ENCODE measurements at regions not wholly inside any gene's neighbourhood (a gene's known extent, or its start where the extent isn't known, plus 50 kb on each side); places are given as distances from the start of the nearest gene placed in this dataset.

DNA sequence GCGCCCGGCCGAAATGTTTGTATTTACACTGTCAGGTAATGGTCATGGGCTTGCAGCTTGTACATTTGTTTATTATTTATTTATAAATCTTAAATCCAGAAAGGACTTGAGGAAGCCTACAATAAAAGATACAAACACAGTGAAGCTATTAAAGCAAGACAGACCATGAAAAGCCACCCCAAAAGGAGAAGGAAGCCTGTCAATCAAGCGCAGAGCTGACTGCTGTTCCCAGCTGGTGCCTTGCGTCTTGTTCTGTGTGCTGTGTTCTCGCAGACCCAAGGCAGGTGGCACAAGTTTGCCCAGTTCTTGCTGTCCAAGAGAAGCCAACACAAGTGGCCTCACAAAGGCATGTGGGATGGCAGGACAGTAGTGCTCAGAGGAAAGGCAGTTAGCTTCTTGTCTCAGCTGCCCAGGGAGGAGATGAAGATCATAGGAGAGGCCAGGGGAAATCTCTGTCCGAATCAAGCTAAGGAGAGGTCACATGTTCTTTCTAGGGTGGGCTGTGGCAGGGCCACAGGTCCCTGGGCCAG is 73.2 kb downstream of the SLC25A47 start:
- no peaks in the 10 kb centered on the region for H3K4me1 ChIP-seq (ENCODE audit: low read depth, poor library complexity, severe bottlenecking)
- TF ChIP-seq, protein P1, sequence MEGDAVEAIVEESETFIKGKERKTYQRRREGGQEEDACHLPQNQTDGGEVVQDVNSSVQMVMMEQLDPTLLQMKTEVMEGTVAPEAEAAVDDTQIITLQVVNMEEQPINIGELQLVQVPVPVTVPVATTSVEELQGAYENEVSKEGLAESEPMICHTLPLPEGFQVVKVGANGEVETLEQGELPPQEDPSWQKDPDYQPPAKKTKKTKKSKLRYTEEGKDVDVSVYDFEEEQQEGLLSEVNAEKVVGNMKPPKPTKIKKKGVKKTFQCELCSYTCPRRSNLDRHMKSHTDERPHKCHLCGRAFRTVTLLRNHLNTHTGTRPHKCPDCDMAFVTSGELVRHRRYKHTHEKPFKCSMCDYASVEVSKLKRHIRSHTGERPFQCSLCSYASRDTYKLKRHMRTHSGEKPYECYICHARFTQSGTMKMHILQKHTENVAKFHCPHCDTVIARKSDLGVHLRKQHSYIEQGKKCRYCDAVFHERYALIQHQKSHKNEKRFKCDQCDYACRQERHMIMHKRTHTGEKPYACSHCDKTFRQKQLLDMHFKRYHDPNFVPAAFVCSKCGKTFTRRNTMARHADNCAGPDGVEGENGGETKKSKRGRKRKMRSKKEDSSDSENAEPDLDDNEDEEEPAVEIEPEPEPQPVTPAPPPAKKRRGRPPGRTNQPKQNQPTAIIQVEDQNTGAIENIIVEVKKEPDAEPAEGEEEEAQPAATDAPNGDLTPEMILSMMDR (conservative IDR thresholded peaks at IDR 0.05; ENCODE audit: low read depth, low read length) = no peak
- no peaks in the 10 kb centered on the region for H3K79me2 ChIP-seq (ENCODE audit: insufficient read depth, low read depth)
- H4K20me1 ChIP-seq (ENCODE audit: insufficient read depth) = no peaks in the 10 kb centered on the region
- H3K27me3 ChIP-seq (ENCODE audit: insufficient read depth, low read depth) = no peaks in the 10 kb centered on the region
- no peak overlapping the region for H2AFZ ChIP-seq (ENCODE audit: low read depth)
- no peaks in the 10 kb centered on the region for H3K36me3 ChIP-seq (ENCODE audit: insufficient read depth)
- H3K4me2 ChIP-seq = no peak overlapping the region
- no peak overlapping the region for H3K9ac ChIP-seq
- H3K4me3 ChIP-seq (IDR thresholded peaks at IDR 0.05; ENCODE audit: insufficient read depth, low read depth, low read length) = no peak overlapping the region
- no peak overlapping the region for H3K27ac ChIP-seq

DNA sequence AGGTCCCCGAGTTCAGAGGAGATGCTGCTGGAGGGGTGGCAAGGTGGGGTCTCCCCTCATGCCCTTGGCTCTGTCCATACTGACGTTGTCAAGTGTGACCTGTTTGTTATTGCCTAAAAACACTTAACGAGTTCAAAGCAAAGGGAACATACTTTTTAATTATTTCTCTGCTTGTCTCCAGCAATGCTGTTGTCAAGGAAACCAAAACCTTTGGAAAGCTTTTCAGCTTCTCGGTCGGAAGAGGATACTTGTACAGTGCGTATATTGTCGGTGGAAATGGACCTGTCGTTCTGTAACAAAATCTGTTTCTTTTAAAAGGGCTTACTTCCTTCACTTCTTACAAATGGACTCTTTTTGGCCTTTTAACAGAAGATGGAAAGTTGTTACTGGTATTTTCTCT is 73.9 kb downstream of the SLC25A47 start:
- no peaks in the 10 kb centered on the region for H3K27me3 ChIP-seq (ENCODE audit: insufficient read depth, low read depth)
- no peak overlapping the region for H3K4me2 ChIP-seq
- TF ChIP-seq, protein P1 (conservative IDR thresholded peaks at IDR 0.05; ENCODE audit: low read depth, low read length) = no peak
- H3K36me3 ChIP-seq (ENCODE audit: insufficient read depth) = no peaks in the 10 kb centered on the region
- no peak overlapping the region for H3K4me3 ChIP-seq (IDR thresholded peaks at IDR 0.05; ENCODE audit: insufficient read depth, low read depth, low read length)
- H3K79me2 ChIP-seq (ENCODE audit: insufficient read depth, low read depth) = no peaks in the 10 kb centered on the region
- no peak overlapping the region for H3K27ac ChIP-seq
- H3K9ac ChIP-seq = no peak overlapping the region
- H3K4me1 ChIP-seq (ENCODE audit: low read depth, poor library complexity, severe bottlenecking) = no peaks in the 10 kb centered on the region
- no peaks in the 10 kb centered on the region for H4K20me1 ChIP-seq (ENCODE audit: insufficient read depth)
- no peak overlapping the region for H2AFZ ChIP-seq (ENCODE audit: low read depth)

DNA sequence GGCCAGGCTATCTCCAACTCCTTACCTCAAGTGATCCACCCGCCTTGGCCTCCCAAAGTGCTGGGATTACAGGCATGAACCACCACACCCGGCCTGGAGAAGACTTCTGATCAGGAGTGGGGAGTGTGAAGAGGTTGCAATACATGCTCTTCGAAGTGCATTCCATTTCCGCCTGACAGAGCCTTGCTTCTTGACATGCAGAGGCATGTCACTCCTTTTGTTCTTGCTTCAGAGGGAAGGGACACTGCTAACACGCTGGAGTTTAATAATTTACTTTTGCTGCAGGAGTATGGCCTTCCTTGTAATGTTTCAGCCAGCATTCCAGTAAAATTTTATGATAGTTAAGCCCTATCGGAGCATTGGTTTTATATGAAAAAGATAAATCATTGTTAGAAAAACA is 74.9 kb downstream of the SLC25A47 start:
- Histone ChIP-seq H3K9ac (no peak overlapping the region), H2AFZ (ENCODE audit: low read depth) (no peak overlapping the region), H3K27ac (no peak overlapping the region), H3K79me2 (ENCODE audit: insufficient read depth, low read depth) (no peaks in the 10 kb centered on the region), H3K27me3 (ENCODE audit: insufficient read depth, low read depth) (no peaks in the 10 kb centered on the region), H3K4me2 (no peak overlapping the region), H4K20me1 (ENCODE audit: insufficient read depth) (no peaks in the 10 kb centered on the region), H3K36me3 (ENCODE audit: insufficient read depth) (no peaks in the 10 kb centered on the region), H3K4me1 (ENCODE audit: low read depth, poor library complexity, severe bottlenecking) (no peaks in the 10 kb centered on the region), H3K4me3 (IDR thresholded peaks at IDR 0.05; ENCODE audit: insufficient read depth, low read depth, low read length) (no peak overlapping the region)
- TF ChIP-seq, protein P1 (conservative IDR thresholded peaks at IDR 0.05; ENCODE audit: low read depth, low read length) = no peak

DNA sequence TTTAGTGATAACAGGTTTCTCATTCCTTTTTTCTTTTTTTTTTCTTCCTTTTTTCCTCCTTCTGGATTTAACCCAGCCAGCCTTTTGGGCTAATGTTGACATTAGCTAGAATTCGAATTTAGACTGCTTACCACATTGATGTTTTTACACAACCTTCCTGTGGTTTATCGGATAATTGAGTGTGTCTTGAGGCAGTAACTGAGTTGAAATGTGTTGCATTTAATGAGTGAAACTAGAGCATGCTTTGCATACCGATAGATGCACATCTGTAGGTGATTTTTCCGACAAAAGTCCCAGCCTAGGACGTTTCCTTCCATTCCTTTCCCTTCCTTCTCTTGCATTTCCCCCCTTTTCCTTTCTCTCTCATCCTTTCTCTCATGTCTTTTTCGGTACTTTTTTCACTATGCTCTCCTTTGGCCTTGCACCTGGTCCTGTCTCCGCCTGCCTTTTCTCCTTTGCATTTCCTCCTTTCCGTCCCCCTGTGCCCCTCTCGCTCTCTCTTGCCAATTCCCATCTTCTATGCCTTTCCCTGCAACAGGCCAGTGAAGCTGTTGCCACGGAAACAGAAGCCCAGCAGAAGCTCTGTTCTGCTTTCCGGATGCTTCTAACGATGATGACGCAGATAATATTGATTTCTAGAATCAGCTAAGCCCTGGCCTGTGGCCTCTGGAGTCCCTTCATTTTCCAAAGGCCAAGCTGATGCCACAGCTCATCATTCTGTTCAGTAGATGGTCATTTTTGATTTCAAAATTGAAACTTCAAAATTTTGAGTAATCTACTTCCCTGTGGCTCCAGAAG is 76.1 kb downstream of the SLC25A47 start:
- TF ChIP-seq, protein P1 (conservative IDR thresholded peaks at IDR 0.05; ENCODE audit: low read depth, low read length) = no peak
- no peak overlapping the region for H3K27ac ChIP-seq
- H4K20me1 ChIP-seq (ENCODE audit: insufficient read depth) = no peaks in the 10 kb centered on the region
- no peaks in the 10 kb centered on the region for H3K79me2 ChIP-seq (ENCODE audit: insufficient read depth, low read depth)
- H3K36me3 ChIP-seq (ENCODE audit: insufficient read depth) = no peaks in the 10 kb centered on the region
- H3K4me3 ChIP-seq (IDR thresholded peaks at IDR 0.05; ENCODE audit: insufficient read depth, low read depth, low read length) = no peak overlapping the region
- H3K4me2 ChIP-seq = no peak overlapping the region
- H2AFZ ChIP-seq (ENCODE audit: low read depth) = no peak overlapping the region
- H3K27me3 ChIP-seq (ENCODE audit: insufficient read depth, low read depth) = no peaks in the 10 kb centered on the region
- no peak overlapping the region for H3K9ac ChIP-seq
- H3K4me1 ChIP-seq (ENCODE audit: low read depth, poor library complexity, severe bottlenecking) = no peaks in the 10 kb centered on the region

All from KMS-11 (cell line).